ENCODE measurements at regions not wholly inside any gene's neighbourhood (a gene's known extent, or its start where the extent isn't known, plus 50 kb on each side); places are given as distances from the start of the nearest gene placed in this dataset.

- Histone ChIP-seq H3K9me3 (no peaks in the 10 kb centered on the region), H3K4me1 (ENCODE audit: control insufficient read depth in 1 of 2, insufficient read depth in 1 of 2, low read depth in 1 of 2, low read length in 1 of 2) (no peaks in the 10 kb centered on the region), H3K4me3 (ENCODE audit: low read depth in 1 of 2, low read length in 1 of 2) (no peak overlapping the region), H3K27ac (no peak overlapping the region), H3K27me3 (no peaks in the 10 kb centered on the region), H3K36me3 (no peaks in the 10 kb centered on the region)
- no peak for TF ChIP-seq CTCF (IDR thresholded peaks at IDR 0.05)
Measured at GRCh38 chr1:187167555-187167954, 338.8 kb downstream of the PLA2G4A start.

GRCh38 chr1:187168297-187168696 lies 339.5 kb downstream of the PLA2G4A start:
- Histone ChIP-seq H3K4me1 (ENCODE audit: control insufficient read depth in 1 of 2, insufficient read depth in 1 of 2, low read depth in 1 of 2, low read length in 1 of 2) (no peaks in the 10 kb centered on the region), H3K27ac (no peak overlapping the region), H3K27me3 (no peaks in the 10 kb centered on the region), H3K9me3 (no peaks in the 10 kb centered on the region), H3K36me3 (no peaks in the 10 kb centered on the region), H3K4me3 (ENCODE audit: low read depth in 1 of 2, low read length in 1 of 2) (no peak overlapping the region)
- TF ChIP-seq CTCF (IDR thresholded peaks at IDR 0.05), result no peak

GRCh38 chr1:187185389-187185788 lies 356.6 kb downstream of the PLA2G4A start:
- TF ChIP-seq CTCF (IDR thresholded peaks at IDR 0.05), result no peak

GRCh38 chr1:187197685-187198084 lies 368.9 kb downstream of the PLA2G4A start:
- no peak for TF ChIP-seq CTCF (IDR thresholded peaks at IDR 0.05)
- no peaks in the 10 kb centered on the region for H3K4me1 ChIP-seq (ENCODE audit: control insufficient read depth in 1 of 2, insufficient read depth in 1 of 2, low read depth in 1 of 2, low read length in 1 of 2)
- no peak overlapping the region for H3K4me3 ChIP-seq (ENCODE audit: low read depth in 1 of 2, low read length in 1 of 2)
- no peaks in the 10 kb centered on the region for H3K36me3 ChIP-seq
- H3K9me3 ChIP-seq, result no peaks in the 10 kb centered on the region
- H3K27ac ChIP-seq, result no peak overlapping the region
- no peaks in the 10 kb centered on the region for H3K27me3 ChIP-seq

More at GRCh38 chr1:187185389-187185788, 356.6 kb downstream of the PLA2G4A start:
- Histone ChIP-seq H3K4me1 (ENCODE audit: control insufficient read depth in 1 of 2, insufficient read depth in 1 of 2, low read depth in 1 of 2, low read length in 1 of 2) (no peaks in the 10 kb centered on the region), H3K27me3 (no peaks in the 10 kb centered on the region), H3K4me3 (ENCODE audit: low read depth in 1 of 2, low read length in 1 of 2) (no peak overlapping the region), H3K27ac (no peak overlapping the region), H3K36me3 (no peaks in the 10 kb centered on the region), H3K9me3 (peaks cover 3% of the 10 kb centered on the region)

GRCh38 chr1:187203257-187203656 lies 374.5 kb downstream of the PLA2G4A start:
- Histone ChIP-seq H3K4me3 (ENCODE audit: low read depth in 1 of 2, low read length in 1 of 2) (no peak overlapping the region), H3K4me1 (ENCODE audit: control insufficient read depth in 1 of 2, insufficient read depth in 1 of 2, low read depth in 1 of 2, low read length in 1 of 2) (no peaks in the 10 kb centered on the region), H3K27ac (no peak overlapping the region), H3K36me3 (no peaks in the 10 kb centered on the region), H3K27me3 (no peaks in the 10 kb centered on the region), H3K9me3 (no peaks in the 10 kb centered on the region)
- no peak for TF ChIP-seq CTCF (IDR thresholded peaks at IDR 0.05)

GRCh38 chr1:187212377-187212776 lies 383.6 kb downstream of the PLA2G4A start:
- no peaks in the 10 kb centered on the region for H3K4me1 ChIP-seq (ENCODE audit: control insufficient read depth in 1 of 2, insufficient read depth in 1 of 2, low read depth in 1 of 2, low read length in 1 of 2)
- TF ChIP-seq CTCF (IDR thresholded peaks at IDR 0.05), result no peak
- no peak overlapping the region for H3K4me3 ChIP-seq (ENCODE audit: low read depth in 1 of 2, low read length in 1 of 2)
- no peaks in the 10 kb centered on the region for H3K9me3 ChIP-seq
- no peak overlapping the region for H3K27ac ChIP-seq
- H3K27me3 ChIP-seq, result no peaks in the 10 kb centered on the region
- H3K36me3 ChIP-seq, result no peaks in the 10 kb centered on the region

Data from neutrophil (primary cell).